B cell (primary cell): ENCODE measurements at regions not wholly inside any gene's neighbourhood (a gene's known extent, or its start where the extent isn't known, plus 50 kb on each side); places are given as distances from the start of the nearest gene placed in this dataset.

Experiments
- ATAC-seq: fragments of 200-7000 bp; cut with Tn5 transposase; one replicate; pipeline ENCODE4 v1.10.0; 2021; ENCODE audit warnings: low read depth, mild to moderate bottlenecking, moderate number of reproducible peaks, moderate library complexity
- CTCF ChIA-PET: fragments of 350-600 bp; sonication (Branson Sonifier 250); formaldehyde crosslinking; loops from one replicate; lab custom pipeline; 2021; ENCODE audit warnings: antibody characterized with exemption, inconsistent platforms; lab: Charles Lee
- POLR2A ChIA-PET: fragments of 350-600 bp; sonication (Branson Sonifier 250); formaldehyde crosslinking; loops from one replicate; lab custom pipeline; 2021; ENCODE audit warnings: antibody characterized with exemption; lab: Charles Lee
- DNase-seq: peaks from one replicate; pipeline ENCODE4 v3.0.0; 2013
- H2AFZ ChIP-seq: 2 replicates; pipeline ENCODE4 v1.6.1; 2012; ENCODE audit warnings: mild to moderate bottlenecking, low read depth, low read length; ENCODE audit not compliant: insufficient read depth, poor library complexity, severe bottlenecking
- H3K27ac ChIP-seq, 2 donors: 1 replicate in 1 of 2; 2 replicates in 1 of 2; pipeline ENCODE4 v1.5.1; 2012 to 2013; ENCODE audit warnings: low read length in 2 of 2, mild to moderate bottlenecking in 2 of 2, moderate library complexity in 1 of 2
- H3K27me3 ChIP-seq, 4 experiments: fragments of 200-600 bp in 1 of 4; sonication (generic) in 1 of 4; replicated peaks in 1 of 4; 1 replicate in 2 of 4; 2 replicates in 2 of 4; pipeline versions ENCODE4 v1.6.1 to v1.7.0; 2013 to 2016; ENCODE audit warnings: low read length in 3 of 4, mild to moderate bottlenecking in 2 of 4, mixed read lengths in 1 of 4, moderate library complexity in 1 of 4; ENCODE audit not compliant: insufficient read depth in 4 of 4, control insufficient read depth in 3 of 4; ENCODE audit errors: control extremely low read depth in 1 of 4
- H3K36me3 ChIP-seq, 2 experiments: replicated peaks in 1 of 2; 1 replicate in 1 of 2; 2 replicates in 1 of 2; pipeline versions ENCODE4 v1.6.1 to v1.7.1; 2013; ENCODE audit warnings: low read length in 1 of 2; ENCODE audit not compliant: insufficient read depth in 2 of 2, control insufficient read depth in 1 of 2; ENCODE audit errors: control extremely low read depth in 1 of 2, extremely low read depth in 1 of 2
- H3K4me1 ChIP-seq, 2 donors: fragments of 200-600 bp in 1 of 2; sonication (generic) in 1 of 2; 1 replicate in 1 of 2; 2 replicates in 1 of 2; pipeline versions ENCODE4 v1.5.1 to v1.6.1; 2013 to 2017; ENCODE audit warnings: low read length in 2 of 2; ENCODE audit not compliant: control insufficient read depth in 2 of 2, insufficient read depth in 2 of 2
- H3K4me2 ChIP-seq: replicated peaks from 2 replicates; pipeline ENCODE3; 2012; ENCODE audit warnings: mild to moderate bottlenecking, low read depth, low read length; ENCODE audit not compliant: poor library complexity, severe bottlenecking
- H3K4me3 ChIP-seq, 5 experiments: fragments of 200-600 bp in 1 of 5; sonication (generic) in 1 of 5; 1 replicate in 3 of 5; 2 replicates in 2 of 5; pipeline versions ENCODE4 v1.5.1 to v1.7.0; 2011 to 2016; ENCODE audit warnings: low read length in 4 of 5, mild to moderate bottlenecking in 4 of 5, low read depth in 2 of 5, control low read depth in 1 of 5, moderate library complexity in 1 of 5; ENCODE audit not compliant: insufficient read depth in 1 of 5; ENCODE audit errors: control extremely low read depth in 1 of 5, extremely low read depth in 1 of 5
- H3K79me2 ChIP-seq: fragments of 200-600 bp; sonication (generic); one replicate; pipeline ENCODE4 v1.6.0; 2016; ENCODE audit warnings: low read length; ENCODE audit not compliant: control insufficient read depth, insufficient read depth
- H3K9ac ChIP-seq: fragments of 200-600 bp; sonication (generic); 2 replicates; pipeline ENCODE4 v1.6.1; 2017; ENCODE audit warnings: mild to moderate bottlenecking, low read length, moderate library complexity
- H3K9me3 ChIP-seq, 3 donors: one replicate each; pipeline versions ENCODE4 v1.6.1 to v1.7.1; 2013; ENCODE audit warnings: low read length in 2 of 3; ENCODE audit not compliant: control insufficient read depth in 2 of 3, insufficient read depth in 1 of 3; ENCODE audit errors: control extremely low read depth in 1 of 3
- H4K20me1 ChIP-seq: 2 replicates; pipeline ENCODE4 v1.6.0; 2012; ENCODE audit warnings: mild to moderate bottlenecking, low read length; ENCODE audit not compliant: insufficient read depth, control insufficient read depth, poor library complexity, severe bottlenecking
- H3K27ac Mint-ChIP-seq: one replicate; pipeline ENCODE4 v1.8.0; 2021; ENCODE audit warnings: mixed read lengths
- H3K27me3 Mint-ChIP-seq: one replicate; pipeline ENCODE4 v1.8.0; 2021; ENCODE audit warnings: mixed read lengths
- H3K4me1 Mint-ChIP-seq: one replicate; pipeline ENCODE4 v1.8.0; 2021; ENCODE audit warnings: mixed read lengths
- H3K4me3 Mint-ChIP-seq: one replicate; pipeline ENCODE4 v1.8.0; 2021; ENCODE audit warnings: mixed read lengths
- H3K9me3 Mint-ChIP-seq: one replicate; pipeline ENCODE4 v1.8.0; 2022; ENCODE audit warnings: mixed read lengths; ENCODE audit not compliant: insufficient read depth
- CTCF ChIP-seq: fragments of 200-600 bp; IDR thresholded peaks from one replicate; pipeline ENCODE4 v1.8.0; 2022; ENCODE audit warnings: antibody characterized with exemption, mild to moderate bottlenecking
- EZH2 ChIP-seq: IDR thresholded peaks from 2 replicates; pipeline ENCODE4 v1.6.1; 2012; ENCODE audit warnings: borderline replicate concordance, low read depth, mild to moderate bottlenecking, moderate library complexity, low read length; ENCODE audit not compliant: insufficient read depth, poor library complexity, severe bottlenecking
- WGBS: methylation state at CpG from one replicate; pipeline ENCODE4 v1.1.5; 2013; ENCODE audit warnings: missing lambda C conversion rate; ENCODE audit not compliant: insufficient coverage; 5-methylcytosine and 5-hydroxymethylcytosine counted together
- intact Hi-C: fragments of 100-400 bp; cut with micrococcal nuclease; formaldehyde crosslinking; loops from one replicate; pipeline ENCODE4 v1.10.0; 2022

- CTCF ChIA-PET = no interaction called here
- Histone ChIP-seq H4K20me1 (no peaks in the 10 kb centered on the region), H3K4me2 (no peak overlapping the region), H3K9me3 (no peaks in the 10 kb centered on the region), H3K27me3 (no peaks in the 10 kb centered on the region), H3K4me1 (no peaks in the 10 kb centered on the region), H3K36me3 (no peaks in the 10 kb centered on the region), H3K4me3 (no peak overlapping the region), H3K27ac (no peak overlapping the region), H3K9ac (no peak overlapping the region), H3K79me2 (no peaks in the 10 kb centered on the region), H2AFZ (no peak overlapping the region)
- intact Hi-C loops = no loop called here
- no peaks in the 10 kb centered on the region for H3K4me1 Mint-ChIP-seq
- TF ChIP-seq EZH2 (no peak), CTCF (no peak)
- ATAC-seq = no peak
- H3K9me3 Mint-ChIP-seq = no peaks in the 10 kb centered on the region
- H3K4me3 Mint-ChIP-seq = no peak overlapping the region
- H3K27ac Mint-ChIP-seq = no peak overlapping the region
- no peaks in the 10 kb centered on the region for H3K27me3 Mint-ChIP-seq
- POLR2A ChIA-PET = no interaction called here
- DNase-seq = no peak
- no CpG with 5 or more reads among the region's 1 CpG for WGBS
These were observed 1417.0 kb upstream of the ACO1 start for GRCh38 chr9:30967476-30967875.

GRCh38 chr9:30970186-30970585 is 1414.3 kb upstream of the ACO1 start:
- Mint-ChIP-seq H3K4me1 (no peaks in the 10 kb centered on the region), H3K27me3 (no peaks in the 10 kb centered on the region), H3K9me3 (no peaks in the 10 kb centered on the region), H3K27ac (no peak overlapping the region), H3K4me3 (no peak overlapping the region)
- intact Hi-C loops = no loop called here
- TF ChIP-seq CTCF (no peak), EZH2 (no peak)
- no CpG with 5 or more reads among the region's 2 CpGs for WGBS
- Histone ChIP-seq H3K9ac (no peak overlapping the region), H2AFZ (no peak overlapping the region), H3K4me3 (no peak overlapping the region), H3K27ac (no peak overlapping the region), H4K20me1 (no peaks in the 10 kb centered on the region), H3K36me3 (no peaks in the 10 kb centered on the region), H3K4me1 (no peaks in the 10 kb centered on the region), H3K27me3 (no peaks in the 10 kb centered on the region), H3K79me2 (no peaks in the 10 kb centered on the region), H3K9me3 (no peaks in the 10 kb centered on the region), H3K4me2 (no peak overlapping the region)
- ChIA-PET POLR2A (no interaction called here), CTCF (no interaction called here)
- ATAC-seq (no peak), DNase-seq (no peak)
